NCI-H1105 (cell line): ENCODE measurements at regions not wholly inside any gene's neighbourhood (a gene's known extent, or its start where the extent isn't known, plus 50 kb on each side); places are given as distances from the start of the nearest gene placed in this dataset.

ENCODE experiments used
- DNase-seq: peaks from one replicate; lab custom pipeline; 2025; lab: John Stamatoyannopoulos, UW

GRCh38 chr4:15374656-15375055, 53.2 kb upstream of the C1QTNF7 start:
- DNase-seq = no peak

DNA sequence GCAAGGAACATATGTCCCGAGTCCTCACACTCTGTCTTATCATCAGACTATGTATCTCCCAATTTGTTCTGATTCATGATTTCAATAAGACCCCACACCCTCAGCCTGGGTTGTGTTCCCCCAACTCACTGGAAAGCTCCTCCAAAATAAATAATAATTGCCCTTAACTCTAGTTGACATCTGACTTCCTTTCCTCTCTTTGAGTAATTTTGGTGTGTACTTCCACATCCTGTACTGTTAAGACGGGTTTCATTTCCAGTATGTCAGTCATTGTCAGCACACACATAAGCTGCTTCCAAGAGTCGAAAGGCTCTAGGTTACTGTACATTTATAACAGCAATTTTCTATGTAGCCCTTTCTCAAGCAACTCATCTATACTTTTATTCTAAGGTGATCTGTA, 52.2 kb upstream of the C1QTNF7 start:
- no peak for DNase-seq

GRCh38 chr4:15376145-15376544, 51.7 kb upstream of the C1QTNF7 start:
- DNase-seq = no peak

GRCh38 chr4:15376594-15376993, 51.2 kb upstream of the C1QTNF7 start:
- no peak for DNase-seq
